B cell (primary cell): ENCODE measurements at regions not wholly inside any gene's neighbourhood (a gene's known extent, or its start where the extent isn't known, plus 50 kb on each side); places are given as distances from the start of the nearest gene placed in this dataset.
"Not testable (repeated sequence)": the region's sequence is repeated elsewhere in the genome, so short reads cannot be mapped to it uniquely, and the experiment has no call there.

Experiments
- ATAC-seq: fragments of 200-7000 bp; cut with Tn5 transposase; one replicate; pipeline ENCODE4 v1.10.0; 2021; ENCODE audit warnings: low read depth, mild to moderate bottlenecking, moderate number of reproducible peaks, moderate library complexity
- CTCF ChIA-PET: fragments of 350-600 bp; sonication (Branson Sonifier 250); formaldehyde crosslinking; loops from one replicate; lab custom pipeline; 2021; ENCODE audit warnings: antibody characterized with exemption, inconsistent platforms; lab: Charles Lee
- POLR2A ChIA-PET: fragments of 350-600 bp; sonication (Branson Sonifier 250); formaldehyde crosslinking; loops from one replicate; lab custom pipeline; 2021; ENCODE audit warnings: antibody characterized with exemption; lab: Charles Lee
- DNase-seq: peaks from one replicate; pipeline ENCODE4 v3.0.0; 2013
- H2AFZ ChIP-seq: 2 replicates; pipeline ENCODE4 v1.6.1; 2012; ENCODE audit warnings: mild to moderate bottlenecking, low read depth, low read length; ENCODE audit not compliant: insufficient read depth, poor library complexity, severe bottlenecking
- H3K27ac ChIP-seq, 2 donors: 1 replicate in 1 of 2; 2 replicates in 1 of 2; pipeline ENCODE4 v1.5.1; 2012 to 2013; ENCODE audit warnings: low read length in 2 of 2, mild to moderate bottlenecking in 2 of 2, moderate library complexity in 1 of 2
- H3K27me3 ChIP-seq, 4 experiments: fragments of 200-600 bp in 1 of 4; sonication (generic) in 1 of 4; replicated peaks in 1 of 4; 1 replicate in 2 of 4; 2 replicates in 2 of 4; pipeline versions ENCODE4 v1.6.1 to v1.7.0; 2013 to 2016; ENCODE audit warnings: low read length in 3 of 4, mild to moderate bottlenecking in 2 of 4, mixed read lengths in 1 of 4, moderate library complexity in 1 of 4; ENCODE audit not compliant: insufficient read depth in 4 of 4, control insufficient read depth in 3 of 4; ENCODE audit errors: control extremely low read depth in 1 of 4
- H3K36me3 ChIP-seq, 2 experiments: replicated peaks in 1 of 2; 1 replicate in 1 of 2; 2 replicates in 1 of 2; pipeline versions ENCODE4 v1.6.1 to v1.7.1; 2013; ENCODE audit warnings: low read length in 1 of 2; ENCODE audit not compliant: insufficient read depth in 2 of 2, control insufficient read depth in 1 of 2; ENCODE audit errors: control extremely low read depth in 1 of 2, extremely low read depth in 1 of 2
- H3K4me1 ChIP-seq, 2 donors: fragments of 200-600 bp in 1 of 2; sonication (generic) in 1 of 2; 1 replicate in 1 of 2; 2 replicates in 1 of 2; pipeline versions ENCODE4 v1.5.1 to v1.6.1; 2013 to 2017; ENCODE audit warnings: low read length in 2 of 2; ENCODE audit not compliant: control insufficient read depth in 2 of 2, insufficient read depth in 2 of 2
- H3K4me2 ChIP-seq: replicated peaks from 2 replicates; pipeline ENCODE3; 2012; ENCODE audit warnings: mild to moderate bottlenecking, low read depth, low read length; ENCODE audit not compliant: poor library complexity, severe bottlenecking
- H3K4me3 ChIP-seq, 5 experiments: fragments of 200-600 bp in 1 of 5; sonication (generic) in 1 of 5; 1 replicate in 3 of 5; 2 replicates in 2 of 5; pipeline versions ENCODE4 v1.5.1 to v1.7.0; 2011 to 2016; ENCODE audit warnings: low read length in 4 of 5, mild to moderate bottlenecking in 4 of 5, low read depth in 2 of 5, control low read depth in 1 of 5, moderate library complexity in 1 of 5; ENCODE audit not compliant: insufficient read depth in 1 of 5; ENCODE audit errors: control extremely low read depth in 1 of 5, extremely low read depth in 1 of 5
- H3K79me2 ChIP-seq: fragments of 200-600 bp; sonication (generic); one replicate; pipeline ENCODE4 v1.6.0; 2016; ENCODE audit warnings: low read length; ENCODE audit not compliant: control insufficient read depth, insufficient read depth
- H3K9ac ChIP-seq: fragments of 200-600 bp; sonication (generic); 2 replicates; pipeline ENCODE4 v1.6.1; 2017; ENCODE audit warnings: mild to moderate bottlenecking, low read length, moderate library complexity
- H3K9me3 ChIP-seq, 3 donors: one replicate each; pipeline versions ENCODE4 v1.6.1 to v1.7.1; 2013; ENCODE audit warnings: low read length in 2 of 3; ENCODE audit not compliant: control insufficient read depth in 2 of 3, insufficient read depth in 1 of 3; ENCODE audit errors: control extremely low read depth in 1 of 3
- H4K20me1 ChIP-seq: 2 replicates; pipeline ENCODE4 v1.6.0; 2012; ENCODE audit warnings: mild to moderate bottlenecking, low read length; ENCODE audit not compliant: insufficient read depth, control insufficient read depth, poor library complexity, severe bottlenecking
- H3K27ac Mint-ChIP-seq: one replicate; pipeline ENCODE4 v1.8.0; 2021; ENCODE audit warnings: mixed read lengths
- H3K27me3 Mint-ChIP-seq: one replicate; pipeline ENCODE4 v1.8.0; 2021; ENCODE audit warnings: mixed read lengths
- H3K4me1 Mint-ChIP-seq: one replicate; pipeline ENCODE4 v1.8.0; 2021; ENCODE audit warnings: mixed read lengths
- H3K4me3 Mint-ChIP-seq: one replicate; pipeline ENCODE4 v1.8.0; 2021; ENCODE audit warnings: mixed read lengths
- H3K9me3 Mint-ChIP-seq: one replicate; pipeline ENCODE4 v1.8.0; 2022; ENCODE audit warnings: mixed read lengths; ENCODE audit not compliant: insufficient read depth
- CTCF ChIP-seq: fragments of 200-600 bp; IDR thresholded peaks from one replicate; pipeline ENCODE4 v1.8.0; 2022; ENCODE audit warnings: antibody characterized with exemption, mild to moderate bottlenecking
- EZH2 ChIP-seq: IDR thresholded peaks from 2 replicates; pipeline ENCODE4 v1.6.1; 2012; ENCODE audit warnings: borderline replicate concordance, low read depth, mild to moderate bottlenecking, moderate library complexity, low read length; ENCODE audit not compliant: insufficient read depth, poor library complexity, severe bottlenecking
- WGBS: methylation state at CpG from one replicate; pipeline ENCODE4 v1.1.5; 2013; ENCODE audit warnings: missing lambda C conversion rate; ENCODE audit not compliant: insufficient coverage; 5-methylcytosine and 5-hydroxymethylcytosine counted together
- intact Hi-C: fragments of 100-400 bp; cut with micrococcal nuclease; formaldehyde crosslinking; loops from one replicate; pipeline ENCODE4 v1.10.0; 2022

- Histone ChIP-seq H3K4me3 (no peak overlapping the region), H3K27me3 (no peaks in the 10 kb centered on the region), H3K9ac (no peak overlapping the region), H4K20me1 (no peaks in the 10 kb centered on the region), H3K4me1 (no peaks in the 10 kb centered on the region), H3K4me2 (no peak overlapping the region), H3K9me3 (no peaks in the 10 kb centered on the region), H3K79me2 (no peaks in the 10 kb centered on the region), H2AFZ (no peak overlapping the region), H3K36me3 (no peaks in the 10 kb centered on the region), H3K27ac (no peak overlapping the region)
- Mint-ChIP-seq H3K4me1 (no peaks in the 10 kb centered on the region), H3K27ac (no peak overlapping the region), H3K27me3 (peaks cover 28% of the 10 kb centered on the region), H3K9me3 (no peaks in the 10 kb centered on the region), H3K4me3 (no peak overlapping the region)
- TF ChIP-seq EZH2: no peak
- TF ChIP-seq CTCF: no peak
- no peak for ATAC-seq
- ChIA-PET CTCF (no interaction called here), POLR2A (no interaction called here)
- WGBS: no CpG with 5 or more reads among the region's 1 CpG
- no peak for DNase-seq
- intact Hi-C loops: no loop called here
These were observed 57.8 kb downstream of the TRIL start for GRCh38 chr7:28900311-28900710.

GRCh38 chr7:28893888-28894287 lies 64.2 kb downstream of the TRIL start:
- intact Hi-C loops: no loop called here
- peaks cover 4% of the 10 kb centered on the region for H3K4me1 Mint-ChIP-seq
- H3K4me3 Mint-ChIP-seq: no peak overlapping the region
- WGBS: 95% methylated on average over 2 of the region's 6 CpGs
- DNase-seq: no peak
- peaks cover 0 to 8% of the 10 kb centered on the region in 2 donors for H3K4me1 ChIP-seq
- TF ChIP-seq EZH2 (no peak), CTCF (no peak)
- no peaks in the 10 kb centered on the region for H3K79me2 ChIP-seq
- H3K9me3 ChIP-seq: no peaks in the 10 kb centered on the region
- ChIA-PET POLR2A (no interaction called here), CTCF (no interaction called here)
- H2AFZ ChIP-seq: no peak overlapping the region
- H3K9me3 Mint-ChIP-seq: no peaks in the 10 kb centered on the region
- no peak overlapping the region for H3K4me3 ChIP-seq
- H3K27me3 ChIP-seq: no peaks in the 10 kb centered on the region
- no peak overlapping the region for H3K9ac ChIP-seq
- no peak overlapping the region for H3K4me2 ChIP-seq
- H3K27ac Mint-ChIP-seq: no peak overlapping the region
- H3K27me3 Mint-ChIP-seq: peaks cover 17% of the 10 kb centered on the region
- ATAC-seq: no peak
- H3K27ac ChIP-seq: no peak overlapping the region
- H3K36me3 ChIP-seq: no peaks in the 10 kb centered on the region
- no peaks in the 10 kb centered on the region for H4K20me1 ChIP-seq

GRCh38 chr7:28891876-28892234 lies 66.3 kb downstream of the TRIL start:
- POLR2A ChIA-PET, H3K9me3 ChIP-seq, H3K4me1 ChIP-seq, ATAC-seq, H4K20me1 ChIP-seq, H3K4me2 ChIP-seq, H3K79me2 ChIP-seq, H3K27me3 ChIP-seq, intact Hi-C loops, H3K27ac Mint-ChIP-seq, H3K36me3 ChIP-seq, H3K4me1 Mint-ChIP-seq, H3K4me3 Mint-ChIP-seq, H2AFZ ChIP-seq, H3K9ac ChIP-seq, H3K4me3 ChIP-seq, H3K27ac ChIP-seq, DNase-seq, H3K9me3 Mint-ChIP-seq: not testable (repeated sequence)
- CTCF ChIA-PET: interaction anchor here (2.2 kb wide), 1 partner anchor 31 kb away, joined by 6 read pairs; no protein-coding TSS in a partner anchor
- peaks cover 22% of the 10 kb centered on the region for H3K27me3 Mint-ChIP-seq
